ENCODE measurements at regions not wholly inside any gene's neighbourhood (a gene's known extent, or its start where the extent isn't known, plus 50 kb on each side); places are given as distances from the start of the nearest gene placed in this dataset.

GRCh38 chr6:2464641-2465040 lies 219.2 kb upstream of the GMDS start:
- H3K36me3 Mint-ChIP-seq = peaks cover 0 to 4% (median 0%) of the 10 kb centered on the region in 5 donors
- ChIA-PET CTCF (no interaction called here), POLR2A (no interaction called here)
- intact Hi-C loops (cut with micrococcal nuclease) = no loop called here
- H3K4me1 ChIP-seq (ENCODE audit: control insufficient read depth in 2 of 2, insufficient read depth in 2 of 2, low read length in 2 of 2) = no peaks in the 10 kb centered on the region
- H3K27me3 ChIP-seq (ENCODE audit: control insufficient read depth in 2 of 2, insufficient read depth in 2 of 2, low read length in 2 of 2) = no peaks in the 10 kb centered on the region
- peaks cover 0 to 3% (median 0%) of the 10 kb centered on the region in 7 donors for H3K4me1 Mint-ChIP-seq
- H3K27me3 Mint-ChIP-seq = peaks cover 4 to 35% (median 24%) of the 10 kb centered on the region in 5 donors
- DNase-seq (no peak), ATAC-seq (no peak)
- peaks cover 0 to 3% (median 0%) of the 10 kb centered on the region in 11 donors for H3K9me3 Mint-ChIP-seq
- no peak overlapping the region for H3K27ac Mint-ChIP-seq
- no peak overlapping the region for H3K4me3 Mint-ChIP-seq
- no peak overlapping the region for H3K4me3 ChIP-seq (ENCODE audit: low read length)
- no peak overlapping the region for H3K27ac ChIP-seq (ENCODE audit: low read depth, low read length)
- H3K9me3 ChIP-seq (ENCODE audit: control insufficient read depth in 2 of 3, low read length in 3 of 3) = no peaks in the 10 kb centered on the region
- H3K36me3 ChIP-seq (ENCODE audit: control insufficient read depth in 2 of 3, insufficient read depth in 3 of 3, low read length in 3 of 3) = no peaks in the 10 kb centered on the region

GRCh38 chr6:2462831-2463230 lies 217.4 kb upstream of the GMDS start:
- POLR2A ChIA-PET = no interaction called here
- no peaks in the 10 kb centered on the region for H3K36me3 ChIP-seq (ENCODE audit: control insufficient read depth in 2 of 3, insufficient read depth in 3 of 3, low read length in 3 of 3)
- CTCF ChIA-PET = no interaction called here
- intact Hi-C loops (cut with micrococcal nuclease) = no loop called here
- no peaks in the 10 kb centered on the region for H3K27me3 ChIP-seq (ENCODE audit: control insufficient read depth in 2 of 2, insufficient read depth in 2 of 2, low read length in 2 of 2)
- no peak overlapping the region for H3K4me3 ChIP-seq (ENCODE audit: low read length)
- peaks cover 0 to 8% (median 0%) of the 10 kb centered on the region in 11 donors for H3K9me3 Mint-ChIP-seq
- H3K27ac Mint-ChIP-seq = no peak overlapping the region
- no peaks in the 10 kb centered on the region for H3K4me1 Mint-ChIP-seq
- no peaks in the 10 kb centered on the region for H3K9me3 ChIP-seq (ENCODE audit: control insufficient read depth in 2 of 3, low read length in 3 of 3)
- H3K4me3 Mint-ChIP-seq = no peak overlapping the region
- H3K4me1 ChIP-seq (ENCODE audit: control insufficient read depth in 2 of 2, insufficient read depth in 2 of 2, low read length in 2 of 2) = no peaks in the 10 kb centered on the region
- DNase-seq (no peak), ATAC-seq (no peak)
- H3K36me3 Mint-ChIP-seq = peaks cover 0 to 4% (median 0%) of the 10 kb centered on the region in 5 donors
- H3K27me3 Mint-ChIP-seq = peaks cover 0 to 19% (median 16%) of the 10 kb centered on the region in 5 donors
- H3K27ac ChIP-seq (ENCODE audit: low read depth, low read length) = no peak overlapping the region

DNA sequence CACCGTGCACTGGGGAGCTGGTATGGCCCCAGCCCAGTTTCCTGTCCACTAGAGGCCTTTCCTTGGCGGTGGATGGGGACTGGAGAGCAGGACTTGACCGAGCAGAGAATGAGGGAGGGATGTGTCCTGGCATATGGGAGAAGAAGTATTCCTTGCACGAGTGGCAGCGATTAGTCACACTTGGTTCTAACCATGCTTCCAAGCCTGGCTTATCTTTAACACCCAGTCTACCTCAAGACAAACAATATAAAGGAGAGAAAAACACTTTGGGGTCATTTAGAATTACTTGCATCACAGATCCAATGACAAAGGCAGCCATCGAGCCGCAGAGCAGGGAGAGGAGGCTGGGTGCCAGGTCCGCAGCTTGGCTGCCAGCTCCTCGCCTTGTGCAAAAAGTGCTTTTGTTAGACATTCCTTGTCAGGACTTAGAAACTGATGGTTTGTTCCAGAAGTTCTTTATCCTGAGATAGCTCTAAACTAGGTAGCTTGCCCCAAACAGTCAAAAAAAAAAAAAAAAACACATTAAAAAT lies 214.9 kb upstream of the GMDS start:
- intact Hi-C loops (cut with micrococcal nuclease) = no loop called here
- Histone ChIP-seq H3K4me1 (ENCODE audit: control insufficient read depth in 2 of 2, insufficient read depth in 2 of 2, low read length in 2 of 2) (no peaks in the 10 kb centered on the region), H3K4me3 (ENCODE audit: low read length) (no peak overlapping the region), H3K9me3 (ENCODE audit: control insufficient read depth in 2 of 3, low read length in 3 of 3) (no peaks in the 10 kb centered on the region), H3K27me3 (ENCODE audit: control insufficient read depth in 2 of 2, insufficient read depth in 2 of 2, low read length in 2 of 2) (peaks cover 0 to 2% of the 10 kb centered on the region in 2 donors), H3K36me3 (ENCODE audit: control insufficient read depth in 2 of 3, insufficient read depth in 3 of 3, low read length in 3 of 3) (no peaks in the 10 kb centered on the region), H3K27ac (ENCODE audit: low read depth, low read length) (no peak overlapping the region)
- Mint-ChIP-seq H3K27me3 (peaks cover 0 to 10% (median 0%) of the 10 kb centered on the region in 5 donors), H3K9me3 (peaks cover 0 to 8% (median 0%) of the 10 kb centered on the region in 11 donors), H3K4me1 (no peaks in the 10 kb centered on the region), H3K27ac (no peak overlapping the region), H3K36me3 (peaks cover 0 to 4% (median 0%) of the 10 kb centered on the region in 5 donors), H3K4me3 (no peak overlapping the region)
- ChIA-PET POLR2A (no interaction called here), CTCF (no interaction called here)
- ATAC-seq = no peak
- no peak for DNase-seq

GRCh38 chr6:2454180-2454579 lies 208.8 kb upstream of the GMDS start:
- H3K4me1 ChIP-seq (ENCODE audit: control insufficient read depth in 2 of 2, insufficient read depth in 2 of 2, low read length in 2 of 2) = no peaks in the 10 kb centered on the region
- POLR2A ChIA-PET = no interaction called here
- Mint-ChIP-seq H3K27me3 (peaks cover 0 to 18% (median 0%) of the 10 kb centered on the region in 5 donors), H3K36me3 (peaks cover 0 to 6% (median 4%) of the 10 kb centered on the region in 5 donors), H3K4me3 (no peak overlapping the region), H3K27ac (no peak overlapping the region), H3K4me1 (no peaks in the 10 kb centered on the region), H3K9me3 (peaks cover 0 to 4% (median 0%) of the 10 kb centered on the region in 11 donors)
- DNase-seq = no peak
- intact Hi-C loops (cut with micrococcal nuclease) = no loop called here
- ATAC-seq = no peak
- CTCF ChIA-PET = interaction anchor here (0.6 kb wide), 1 partner anchor 847 kb away, joined by 4 read pairs; no protein-coding TSS in a partner anchor
- H3K27me3 ChIP-seq (ENCODE audit: control insufficient read depth in 2 of 2, insufficient read depth in 2 of 2, low read length in 2 of 2) = peaks cover 0 to 2% of the 10 kb centered on the region in 2 donors
- H3K9me3 ChIP-seq (ENCODE audit: control insufficient read depth in 2 of 3, low read length in 3 of 3) = no peaks in the 10 kb centered on the region
- no peaks in the 10 kb centered on the region for H3K36me3 ChIP-seq (ENCODE audit: control insufficient read depth in 2 of 3, insufficient read depth in 3 of 3, low read length in 3 of 3)
- no peak overlapping the region for H3K27ac ChIP-seq (ENCODE audit: low read depth, low read length)
- no peak overlapping the region for H3K4me3 ChIP-seq (ENCODE audit: low read length)

DNA sequence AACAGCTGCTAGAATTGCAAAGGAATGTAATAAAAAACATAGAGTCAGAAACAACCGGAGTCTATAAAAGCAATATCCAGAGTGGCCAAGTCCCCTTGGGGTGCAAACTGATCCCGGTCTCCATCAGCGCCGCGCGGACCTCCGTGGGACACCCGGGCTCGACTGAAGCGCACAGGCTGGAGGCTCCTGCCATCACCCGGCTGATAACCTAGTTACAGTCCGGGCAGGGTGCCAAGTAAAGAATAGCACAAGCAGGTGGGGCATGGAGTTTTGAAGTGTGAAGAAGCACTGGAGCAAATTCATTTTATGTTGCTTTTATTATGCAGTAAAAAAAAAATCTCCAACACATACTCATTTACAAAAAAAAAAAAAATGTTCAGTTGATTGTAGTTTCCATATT lies 205.1 kb upstream of the GMDS start:
- Mint-ChIP-seq H3K4me3 (no peak overlapping the region), H3K27me3 (peaks cover 0 to 16% (median 7%) of the 10 kb centered on the region in 5 donors), H3K4me1 (peaks cover 0 to 6% (median 2%) of the 10 kb centered on the region in 7 donors), H3K36me3 (peaks cover 0 to 11% (median 4%) of the 10 kb centered on the region in 5 donors), H3K27ac (no peak overlapping the region), H3K9me3 (no peaks in the 10 kb centered on the region)
- Histone ChIP-seq H3K4me1 (ENCODE audit: control insufficient read depth in 2 of 2, insufficient read depth in 2 of 2, low read length in 2 of 2) (no peaks in the 10 kb centered on the region), H3K36me3 (ENCODE audit: control insufficient read depth in 2 of 3, insufficient read depth in 3 of 3, low read length in 3 of 3) (no peaks in the 10 kb centered on the region), H3K9me3 (ENCODE audit: control insufficient read depth in 2 of 3, low read length in 3 of 3) (no peaks in the 10 kb centered on the region), H3K27me3 (ENCODE audit: control insufficient read depth in 2 of 2, insufficient read depth in 2 of 2, low read length in 2 of 2) (no peaks in the 10 kb centered on the region), H3K27ac (ENCODE audit: low read depth, low read length) (no peak overlapping the region), H3K4me3 (ENCODE audit: low read length) (no peak overlapping the region)
- POLR2A ChIA-PET = no interaction called here
- no peak for DNase-seq
- CTCF ChIA-PET = no interaction called here
- ATAC-seq = no peak
- intact Hi-C loops (cut with micrococcal nuclease) = no loop called here

DNA sequence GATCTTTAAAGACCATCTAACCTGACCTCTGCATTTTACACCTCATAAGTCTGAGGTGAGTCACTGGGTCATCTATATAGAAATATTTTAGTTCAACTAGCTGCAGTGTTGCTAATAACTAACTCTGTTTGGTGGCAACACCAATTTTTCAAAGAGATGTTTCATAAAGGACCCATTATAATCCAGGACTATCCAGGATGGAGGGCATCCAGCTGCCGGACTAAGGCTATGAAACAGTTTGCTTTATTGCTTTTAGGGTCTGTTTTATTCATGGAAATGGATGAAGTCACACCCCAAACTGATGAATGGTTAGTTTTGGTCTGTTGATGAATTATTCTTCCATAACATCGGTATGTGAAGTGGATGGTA lies 204.2 kb upstream of the GMDS start:
- H3K9me3 Mint-ChIP-seq = no peaks in the 10 kb centered on the region
- Histone ChIP-seq H3K27ac (ENCODE audit: low read depth, low read length) (no peak overlapping the region), H3K4me1 (ENCODE audit: control insufficient read depth in 2 of 2, insufficient read depth in 2 of 2, low read length in 2 of 2) (no peaks in the 10 kb centered on the region), H3K4me3 (ENCODE audit: low read length) (no peak overlapping the region), H3K27me3 (ENCODE audit: control insufficient read depth in 2 of 2, insufficient read depth in 2 of 2, low read length in 2 of 2) (no peaks in the 10 kb centered on the region), H3K9me3 (ENCODE audit: control insufficient read depth in 2 of 3, low read length in 3 of 3) (no peaks in the 10 kb centered on the region), H3K36me3 (ENCODE audit: control insufficient read depth in 2 of 3, insufficient read depth in 3 of 3, low read length in 3 of 3) (no peaks in the 10 kb centered on the region)
- ATAC-seq (no peak), DNase-seq (no peak)
- H3K27ac Mint-ChIP-seq = no peak overlapping the region
- ChIA-PET CTCF (interaction anchor here (1.3 kb wide), 1 partner anchor 854 kb away, joined by 4 read pairs; no protein-coding TSS in a partner anchor), POLR2A (no interaction called here)
- intact Hi-C loops (cut with micrococcal nuclease) = loop anchor here (1.0 to 10.0 kb wide), 3 partner anchors 185 to 853 kb away; no protein-coding TSS in a partner anchor
- no peak overlapping the region for H3K4me3 Mint-ChIP-seq
- peaks cover 0 to 13% (median 6%) of the 10 kb centered on the region in 5 donors for H3K36me3 Mint-ChIP-seq
- peaks cover 0 to 6% (median 2%) of the 10 kb centered on the region in 7 donors for H3K4me1 Mint-ChIP-seq
- peaks cover 0 to 11% (median 7%) of the 10 kb centered on the region in 5 donors for H3K27me3 Mint-ChIP-seq
